ENCODE measurements at regions not wholly inside any gene's neighbourhood (a gene's known extent, or its start where the extent isn't known, plus 50 kb on each side); places are given as distances from the start of the nearest gene placed in this dataset.

DNA sequence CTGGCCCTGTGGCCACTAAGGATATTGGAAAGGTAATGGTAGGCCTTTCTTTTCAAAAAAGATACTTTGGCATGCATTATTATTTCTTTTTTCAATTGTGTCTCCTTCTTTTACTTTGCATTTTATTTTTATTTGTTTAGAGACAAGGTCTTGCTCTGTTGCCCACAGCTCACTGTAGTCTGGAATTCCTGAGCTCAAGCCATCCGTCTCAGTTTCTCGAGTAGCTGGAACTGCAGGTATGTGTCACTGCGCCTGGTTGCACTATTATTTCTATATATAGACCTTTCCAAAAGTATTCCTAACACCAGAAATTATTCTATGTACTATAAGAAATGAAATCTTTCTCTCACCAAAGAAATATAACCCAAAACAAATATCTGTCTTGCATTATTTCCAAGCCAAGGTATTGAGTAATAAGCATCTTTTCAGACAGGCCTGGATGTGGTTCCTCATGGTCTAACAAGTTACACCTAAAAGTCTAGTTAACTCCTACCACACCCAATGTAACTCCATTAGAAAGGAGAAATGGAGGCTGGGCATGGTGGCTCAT, 500.8 kb upstream of the ANKRD30A start:
- no peak for DNase-seq

GRCh38 chr10:36621346-36621745, 504.1 kb upstream of the ANKRD30A start:
- no peak for DNase-seq

GRCh38 chr10:36612436-36612835, 513.0 kb upstream of the ANKRD30A start:
- no peak for DNase-seq

DNA sequence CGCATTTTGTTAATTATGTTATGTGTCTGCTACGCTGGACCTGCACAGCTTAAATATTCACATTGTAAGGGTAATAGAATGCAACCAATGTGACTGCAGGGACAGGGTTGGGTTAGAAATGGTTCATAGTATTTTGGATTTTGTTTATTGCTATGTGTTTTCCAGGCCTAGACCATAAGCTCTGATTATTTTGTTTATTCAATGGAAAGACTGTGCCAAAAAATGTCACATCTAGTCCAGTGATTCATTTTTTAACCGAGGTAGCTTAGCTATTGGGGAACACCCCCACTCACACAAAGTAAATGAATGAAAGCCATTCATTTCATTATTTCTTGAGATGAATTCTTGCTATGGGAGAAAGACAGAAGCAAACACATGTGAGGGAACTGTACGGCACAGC, 516.5 kb upstream of the ANKRD30A start:
- DNase-seq: no peak

GRCh38 chr10:36608251-36608650, 517.1 kb upstream of the ANKRD30A start:
- peak; percentile 73 for DNase-seq

DNA sequence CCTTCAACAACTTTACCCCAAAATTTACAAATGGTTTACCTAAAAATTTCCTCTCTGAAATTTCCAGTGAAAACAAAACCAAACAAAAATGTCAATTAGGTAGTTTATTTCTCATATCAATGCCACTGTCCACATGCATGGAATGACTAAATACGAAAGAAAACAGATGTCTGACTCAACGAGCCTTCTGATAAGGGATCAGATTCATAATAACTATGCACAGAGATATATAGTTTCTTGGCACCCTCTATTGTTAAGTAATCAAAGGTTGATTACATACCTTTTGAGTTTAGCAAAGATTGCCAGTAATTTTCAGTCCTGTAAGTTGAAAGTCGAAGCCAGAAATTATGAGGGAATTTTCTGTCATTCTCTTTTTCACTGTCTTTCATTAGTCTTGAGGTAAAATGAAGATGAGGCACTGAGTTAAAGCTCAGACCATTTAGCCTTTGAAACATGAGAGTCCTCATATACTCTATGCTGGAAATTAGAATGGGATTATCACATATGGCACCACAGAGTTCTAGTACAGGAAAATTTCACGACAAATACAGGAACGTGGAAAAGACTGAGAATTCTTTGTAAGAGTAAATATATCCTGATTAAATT, 519.1 kb upstream of the ANKRD30A start:
- no peak for DNase-seq

DNA sequence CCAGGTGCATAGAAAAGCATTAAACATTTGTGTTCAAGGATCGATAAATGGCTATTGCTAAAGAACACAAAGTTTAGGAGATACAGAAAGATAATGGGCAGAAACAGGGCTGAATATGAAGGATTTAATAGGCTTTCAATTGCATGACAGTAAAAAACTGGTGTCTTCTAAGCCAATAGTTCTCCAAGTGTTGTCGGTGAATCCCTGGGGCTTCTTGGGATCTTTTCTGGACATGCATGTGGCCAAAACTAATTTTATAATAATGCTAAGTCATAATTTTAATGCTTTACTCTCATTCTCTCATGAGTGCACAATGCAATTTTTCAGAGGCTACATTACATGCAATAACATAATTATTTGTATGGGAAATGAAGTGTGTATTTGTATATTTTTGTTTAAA, 521.1 kb upstream of the ANKRD30A start:
- no peak for DNase-seq

GRCh38 chr10:36603688-36604087, 521.7 kb upstream of the ANKRD30A start:
- no peak for DNase-seq

GRCh38 chr10:36602374-36602773, 523.0 kb upstream of the ANKRD30A start:
- DNase-seq: peak; percentile 28

DNA sequence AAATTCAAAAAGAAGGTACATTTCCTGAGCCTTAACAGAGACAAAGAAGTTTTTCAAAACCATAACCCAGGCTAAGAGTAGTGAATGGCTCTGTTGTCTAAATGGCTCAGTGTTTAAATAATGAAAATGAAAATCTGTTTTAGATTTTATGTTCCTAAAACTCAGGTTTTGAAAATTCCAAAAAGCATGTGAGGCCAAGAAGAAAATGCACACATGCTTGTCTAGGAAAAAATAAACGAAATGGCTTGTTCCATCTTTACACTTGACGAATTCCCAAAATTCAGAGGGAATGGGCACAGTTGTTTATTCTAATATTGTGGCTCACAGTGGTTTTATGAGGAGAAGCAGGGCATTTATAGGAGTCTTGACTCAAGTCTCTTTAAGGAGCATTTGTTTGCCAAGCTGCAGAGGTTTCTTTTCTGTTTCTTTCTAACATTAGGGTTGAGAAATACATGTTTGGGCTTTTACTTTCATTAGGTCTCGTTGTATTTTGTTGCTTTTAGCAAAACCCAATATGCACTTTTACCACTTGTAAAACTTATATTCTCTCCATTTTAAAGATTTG, 527.6 kb upstream of the ANKRD30A start:
- DNase-seq: no peak

DNA sequence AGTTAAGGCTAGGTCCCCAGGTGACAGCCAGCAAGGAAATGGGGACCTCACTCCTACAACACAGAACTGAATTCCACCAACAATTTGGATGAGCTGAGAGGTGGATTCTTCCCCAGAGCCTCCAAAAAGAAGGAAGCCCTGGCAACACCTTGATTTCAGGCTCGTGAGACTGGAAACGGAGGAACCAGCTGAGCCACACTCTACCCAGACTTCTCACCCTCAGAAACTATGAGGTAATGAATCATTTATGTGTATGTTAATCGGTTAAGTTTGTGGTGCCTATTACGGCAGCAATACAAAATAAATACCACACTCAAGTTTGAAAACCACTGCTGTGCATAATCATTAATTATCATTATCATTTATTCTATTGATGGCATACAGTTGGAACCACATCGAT, 532.4 kb upstream of the ANKRD30A start:
- no peak for DNase-seq

GRCh38 chr10:36591436-36591835, 534.0 kb upstream of the ANKRD30A start:
- DNase-seq: no peak

DNA sequence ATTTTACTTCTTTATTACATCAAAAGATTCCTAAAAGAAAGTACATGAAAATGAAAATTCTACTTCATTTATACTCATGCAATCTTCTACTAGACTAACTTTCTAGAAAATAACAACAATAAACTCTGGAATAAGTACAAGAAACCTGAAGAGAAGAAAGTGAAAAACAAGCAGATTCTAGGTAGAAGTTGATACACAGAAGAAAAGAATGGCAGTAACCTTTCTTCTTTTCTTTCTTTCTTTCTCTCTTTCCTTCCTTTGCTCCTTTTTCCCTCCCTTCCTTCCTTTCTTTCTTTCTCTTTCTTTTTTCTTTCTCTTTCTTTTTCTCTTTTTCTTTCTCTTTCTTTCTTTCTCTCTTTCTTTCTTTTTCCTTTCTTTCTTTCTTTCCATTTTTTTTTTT, 541.7 kb upstream of the ANKRD30A start:
- no peak for DNase-seq

DNA sequence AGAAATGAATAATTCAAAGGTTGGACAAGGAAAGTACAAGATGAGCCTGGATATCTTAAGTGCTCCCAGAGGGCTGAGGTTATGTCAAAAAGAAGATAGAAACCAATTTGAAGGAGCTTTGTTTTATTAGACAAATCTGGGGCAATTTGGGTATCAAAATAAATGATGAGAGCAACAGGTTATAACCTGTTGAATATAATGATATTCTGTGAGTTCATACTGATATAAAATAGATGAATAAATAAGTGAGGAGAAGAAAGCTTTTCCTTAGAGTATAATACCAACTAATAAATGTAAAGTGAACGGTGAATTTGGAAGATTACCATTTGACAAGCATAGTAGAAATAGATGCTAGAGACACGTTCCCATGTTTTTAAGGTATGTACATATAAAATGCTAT, 544.2 kb upstream of the ANKRD30A start:
- no peak for DNase-seq

DNA sequence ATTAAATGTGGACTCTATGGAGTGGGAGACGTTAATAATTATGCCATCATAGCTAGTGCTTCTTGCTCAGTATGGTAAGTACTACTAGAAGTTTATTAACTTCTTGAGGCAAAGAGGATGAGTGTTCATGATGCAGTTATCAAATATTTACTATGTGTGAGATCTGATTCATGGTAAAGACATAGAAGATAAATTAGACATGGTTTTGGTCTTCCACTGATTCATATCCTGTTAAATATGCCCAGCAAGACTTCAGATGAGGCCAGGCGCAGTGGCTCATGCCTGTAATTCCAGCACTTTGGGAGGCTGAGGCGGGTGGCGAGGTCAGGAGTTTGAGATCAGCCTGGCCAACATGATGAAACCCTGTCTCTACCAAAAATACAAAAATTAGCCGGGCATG, 547.1 kb upstream of the ANKRD30A start:
- DNase-seq: peak; percentile 63

- no peak for DNase-seq
Measured at GRCh38 chr10:36577126-36577525, 548.3 kb upstream of the ANKRD30A start.

DNA sequence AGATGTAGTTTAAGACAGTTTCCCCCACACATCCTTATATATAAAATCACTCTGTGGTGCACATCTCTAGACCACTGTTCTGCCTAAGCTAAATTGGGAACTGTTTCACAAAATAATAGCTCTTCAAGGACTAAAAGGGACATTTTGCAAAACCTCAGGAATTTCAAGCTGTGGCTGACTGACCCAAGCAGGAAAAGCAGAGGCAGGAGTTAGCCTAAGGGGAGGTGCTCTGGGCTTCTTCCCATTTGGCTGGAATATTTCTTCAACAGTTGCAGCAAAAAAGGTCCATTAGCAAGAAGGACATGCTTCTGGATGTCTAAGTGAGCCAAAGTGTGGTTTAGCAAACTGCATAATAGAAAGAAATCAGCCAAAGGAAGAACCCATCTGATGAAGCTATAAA, 551.2 kb upstream of the ANKRD30A start:
- DNase-seq: peak; percentile 30

DNA sequence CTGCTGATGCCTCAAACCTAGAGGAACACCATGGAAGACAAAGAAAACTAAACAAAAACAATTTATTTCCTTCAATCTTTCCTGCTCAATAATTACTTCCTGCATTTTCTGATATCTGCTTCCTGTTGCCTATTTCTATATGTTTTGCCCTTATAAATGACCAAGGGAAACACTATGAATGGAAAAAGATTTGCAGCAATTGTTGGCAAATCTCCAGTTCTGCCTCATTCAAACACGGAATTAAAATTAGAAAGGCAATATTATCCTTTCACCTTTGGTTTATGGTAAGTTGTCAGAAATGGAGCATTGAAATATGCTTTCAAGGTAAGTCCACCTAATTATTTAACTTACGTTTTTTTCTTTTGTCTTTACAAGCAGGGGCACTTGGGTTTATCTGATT, 552.2 kb upstream of the ANKRD30A start:
- DNase-seq: no peak

DNA sequence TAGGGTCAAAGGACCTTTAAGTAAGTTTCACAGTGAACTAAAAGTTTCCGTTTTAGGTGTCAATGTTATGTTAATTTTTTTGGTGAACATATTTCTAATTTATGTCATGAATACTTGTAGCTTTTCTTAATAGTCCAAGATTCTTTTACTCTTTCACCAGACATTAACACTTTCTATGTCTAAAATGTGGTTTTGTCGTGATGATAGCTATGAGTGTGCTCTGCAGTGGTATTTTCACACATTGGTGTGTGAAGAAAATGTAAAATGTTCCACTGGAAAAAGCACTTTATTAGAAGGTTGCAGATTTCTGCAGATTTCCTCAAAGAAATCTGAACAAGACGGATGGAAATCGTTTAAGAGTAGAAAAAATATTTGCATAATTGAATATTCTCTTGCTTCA, 561.0 kb upstream of the ANKRD30A start:
- DNase-seq: no peak

DNA sequence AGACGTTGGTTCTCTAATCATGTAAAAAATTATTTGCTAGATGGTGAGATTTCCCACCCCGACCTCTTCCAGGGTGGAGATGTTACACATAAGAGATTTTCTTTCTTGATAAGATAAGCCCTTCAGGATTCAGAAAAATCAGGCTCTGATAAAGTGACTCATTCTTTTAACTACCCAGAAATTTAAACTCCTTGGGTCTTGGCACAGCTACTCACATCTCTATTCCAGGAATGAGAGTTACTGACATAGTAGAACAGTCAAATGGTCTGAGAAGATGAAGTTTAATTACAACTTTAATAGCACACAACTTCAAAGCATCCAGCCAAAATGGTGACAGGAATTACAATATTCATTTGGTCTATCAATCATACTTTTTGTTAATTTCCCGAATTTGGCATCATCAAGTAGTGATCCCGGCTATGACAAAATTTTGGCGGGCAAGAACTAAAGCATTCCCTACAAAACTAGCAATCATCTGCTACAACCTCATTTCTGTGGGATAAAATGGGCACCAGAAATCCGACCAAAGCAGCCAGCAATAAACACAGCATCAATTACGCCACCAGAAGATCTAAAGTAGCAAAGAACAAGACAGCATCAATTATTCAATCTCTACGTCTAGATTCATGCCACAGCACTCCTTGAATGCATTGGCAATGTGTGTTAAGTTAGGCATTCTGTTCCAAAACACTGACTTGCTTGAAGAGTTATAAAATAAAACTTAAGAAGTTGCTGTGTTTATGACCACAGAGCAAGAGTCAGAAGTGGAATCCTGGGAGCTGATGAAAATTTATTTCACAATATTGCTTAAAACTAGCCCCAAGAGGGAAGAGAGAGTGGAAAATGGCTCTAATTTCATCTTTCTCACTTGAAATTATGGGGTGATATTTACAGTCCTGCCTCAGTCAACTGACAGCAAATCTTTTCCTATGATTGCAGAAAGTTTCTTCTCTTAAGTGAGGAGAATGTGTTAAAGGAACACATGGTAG, 565.7 kb upstream of the ANKRD30A start:
- DNase-seq: peak; percentile 12

GRCh38 chr10:36556468-36556867, 568.9 kb upstream of the ANKRD30A start:
- DNase-seq: no peak

GRCh38 chr10:36555036-36555435, 570.4 kb upstream of the ANKRD30A start:
- no peak for DNase-seq

GRCh38 chr10:36547965-36548364, 577.4 kb upstream of the ANKRD30A start:
- no peak for DNase-seq

Data from fibroblast of skin of back (primary cell).